BE2C (cell line): ENCODE measurements at regions not wholly inside any gene's neighbourhood (a gene's known extent, or its start where the extent isn't known, plus 50 kb on each side); places are given as distances from the start of the nearest gene placed in this dataset.

Source experiments
- DNase-seq: peaks from one replicate; pipeline ENCODE4 v3.0.0-alpha.2; 2020
- H3K27me3 ChIP-seq: fragments of 250-450 bp; sonication (Bioruptor Pico); 2 replicates; pipeline ENCODE4 v1.5.1; 2020; ENCODE audit warnings: mild to moderate bottlenecking
- H3K36me3 ChIP-seq: fragments of 250-450 bp; sonication (Bioruptor Pico); 2 replicates; pipeline ENCODE4 v1.5.1; 2020; ENCODE audit warnings: mild to moderate bottlenecking
- H3K4me1 ChIP-seq: fragments of 250-450 bp; sonication (Bioruptor Pico); 2 replicates; pipeline ENCODE4 v1.5.1; 2020
- H3K4me3 ChIP-seq: 2 replicates; pipeline ENCODE4 v1.5.1; 2011; ENCODE audit warnings: low read depth, low read length
- H3K9me3 ChIP-seq: fragments of 250-450 bp; sonication (Bioruptor Pico); 2 replicates; pipeline ENCODE4 v1.5.1; 2020
- TF ChIP-seq, protein P1 (sequence below): IDR thresholded peaks from 2 replicates; pipeline ENCODE4 v1.5.1; 2012; ENCODE audit warnings: mild to moderate bottlenecking, low read depth, low read length

DNA sequence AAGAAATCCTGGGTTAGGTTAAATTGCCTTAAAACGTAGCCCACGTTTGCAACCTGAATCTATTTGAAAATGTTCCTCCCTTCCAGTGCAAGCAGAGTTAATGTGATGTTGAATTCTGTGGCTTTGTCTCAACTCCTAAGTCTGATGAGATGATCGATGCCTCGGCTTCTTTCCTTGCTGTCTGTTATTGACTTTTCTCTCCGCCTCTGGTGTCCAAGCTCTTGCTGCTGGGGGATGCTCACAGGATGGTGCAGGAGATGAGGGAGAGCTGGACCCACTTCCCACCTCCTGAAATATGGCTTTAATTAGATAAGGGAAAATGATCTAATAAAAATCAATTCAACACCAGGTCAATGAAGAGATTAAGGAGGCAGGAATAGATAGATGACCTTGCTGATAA lies 407.9 kb upstream of the RGMA start:
- Histone ChIP-seq H3K9me3 (no peaks in the 10 kb centered on the region), H3K27me3 (no peaks in the 10 kb centered on the region), H3K36me3 (no peaks in the 10 kb centered on the region; the same call in 1 of the 2 replicates), H3K4me3 (no peak overlapping the region), H3K4me1 (no peaks in the 10 kb centered on the region)
- TF ChIP-seq, protein P1, sequence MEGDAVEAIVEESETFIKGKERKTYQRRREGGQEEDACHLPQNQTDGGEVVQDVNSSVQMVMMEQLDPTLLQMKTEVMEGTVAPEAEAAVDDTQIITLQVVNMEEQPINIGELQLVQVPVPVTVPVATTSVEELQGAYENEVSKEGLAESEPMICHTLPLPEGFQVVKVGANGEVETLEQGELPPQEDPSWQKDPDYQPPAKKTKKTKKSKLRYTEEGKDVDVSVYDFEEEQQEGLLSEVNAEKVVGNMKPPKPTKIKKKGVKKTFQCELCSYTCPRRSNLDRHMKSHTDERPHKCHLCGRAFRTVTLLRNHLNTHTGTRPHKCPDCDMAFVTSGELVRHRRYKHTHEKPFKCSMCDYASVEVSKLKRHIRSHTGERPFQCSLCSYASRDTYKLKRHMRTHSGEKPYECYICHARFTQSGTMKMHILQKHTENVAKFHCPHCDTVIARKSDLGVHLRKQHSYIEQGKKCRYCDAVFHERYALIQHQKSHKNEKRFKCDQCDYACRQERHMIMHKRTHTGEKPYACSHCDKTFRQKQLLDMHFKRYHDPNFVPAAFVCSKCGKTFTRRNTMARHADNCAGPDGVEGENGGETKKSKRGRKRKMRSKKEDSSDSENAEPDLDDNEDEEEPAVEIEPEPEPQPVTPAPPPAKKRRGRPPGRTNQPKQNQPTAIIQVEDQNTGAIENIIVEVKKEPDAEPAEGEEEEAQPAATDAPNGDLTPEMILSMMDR: no peak
- no peak for DNase-seq

GRCh38 chr15:93495799-93496637 lies 407.0 kb upstream of the RGMA start:
- H3K9me3 ChIP-seq: no peaks in the 10 kb centered on the region
- H3K4me1 ChIP-seq: no peaks in the 10 kb centered on the region
- no peaks in the 10 kb centered on the region for H3K27me3 ChIP-seq
- no peaks in the 10 kb centered on the region; the same call in 1 of the 2 replicates for H3K36me3 ChIP-seq
- no peak overlapping the region for H3K4me3 ChIP-seq
- no peak for DNase-seq
- TF ChIP-seq, protein P1: peak; percentile 23; the same call in 1 of the 2 replicates

GRCh38 chr15:93493172-93493571 lies 404.2 kb upstream of the RGMA start:
- no peak for DNase-seq
- H3K36me3 ChIP-seq: no peaks in the 10 kb centered on the region
- no peak overlapping the region for H3K4me3 ChIP-seq
- H3K9me3 ChIP-seq: no peaks in the 10 kb centered on the region
- no peaks in the 10 kb centered on the region for H3K27me3 ChIP-seq
- TF ChIP-seq, protein P1: no peak
- peaks cover 5% of the 10 kb centered on the region; the same call in 1 of the 2 replicates for H3K4me1 ChIP-seq

GRCh38 chr15:93491291-93491690 lies 402.3 kb upstream of the RGMA start:
- DNase-seq: no peak
- Histone ChIP-seq H3K4me3 (no peak overlapping the region), H3K36me3 (no peaks in the 10 kb centered on the region), H3K27me3 (no peaks in the 10 kb centered on the region), H3K9me3 (no peaks in the 10 kb centered on the region), H3K4me1 (peaks cover 5% of the 10 kb centered on the region; the same call in 1 of the 2 replicates)
- TF ChIP-seq, protein P1: no peak

DNA sequence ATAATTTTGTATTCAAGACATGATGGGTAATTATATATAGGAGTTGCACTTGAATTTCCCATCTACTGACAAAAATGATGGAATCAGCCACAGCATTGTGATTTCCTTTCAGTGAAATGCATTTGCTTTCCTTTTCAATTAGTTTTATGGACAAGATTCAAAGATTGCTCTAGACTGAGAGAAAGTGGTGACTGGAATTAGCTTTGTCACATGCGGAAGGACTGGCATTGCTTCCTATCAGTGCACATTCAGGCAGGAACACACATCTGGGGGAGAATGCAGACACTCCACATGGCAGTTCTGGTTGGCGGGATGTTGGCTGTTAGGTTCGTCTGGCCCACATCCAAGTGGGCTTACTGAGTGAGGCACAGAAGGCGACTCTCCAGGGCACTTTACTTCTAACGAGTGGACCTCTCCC lies 399.3 kb upstream of the RGMA start:
- H3K4me1 ChIP-seq: peaks cover 5% of the 10 kb centered on the region; the same call in 1 of the 2 replicates
- TF ChIP-seq, protein P1: no peak
- H3K9me3 ChIP-seq: no peaks in the 10 kb centered on the region
- DNase-seq: peak; percentile 78
- H3K36me3 ChIP-seq: no peaks in the 10 kb centered on the region
- H3K27me3 ChIP-seq: no peaks in the 10 kb centered on the region
- no peak overlapping the region for H3K4me3 ChIP-seq

GRCh38 chr15:93486407-93487117 lies 397.6 kb upstream of the RGMA start:
- H3K4me1 ChIP-seq: peaks cover 5% of the 10 kb centered on the region; the same call in 1 of the 2 replicates
- TF ChIP-seq, protein P1: no peak
- H3K9me3 ChIP-seq: no peaks in the 10 kb centered on the region
- no peaks in the 10 kb centered on the region for H3K36me3 ChIP-seq
- DNase-seq: no peak
- no peaks in the 10 kb centered on the region for H3K27me3 ChIP-seq
- no peak overlapping the region for H3K4me3 ChIP-seq
